GM13977 (cell line): ENCODE measurements at regions not wholly inside any gene's neighbourhood (a gene's known extent, or its start where the extent isn't known, plus 50 kb on each side); places are given as distances from the start of the nearest gene placed in this dataset.

Experiments
- DNase-seq: peaks from one replicate; pipeline ENCODE4 v3.0.0; 2012; ENCODE audit warnings: low spot score
- in situ Hi-C: fragments of 300-500 bp; cut with MboI; formaldehyde crosslinking; loops from one replicate; pipeline ENCODE4 v1.12.0; 2022; ENCODE audit warnings: low sequenced_read_pairs, low pct_unique_long_range_greater_than_20kb, mixed read lengths, inconsistent platforms; ENCODE audit not compliant: unreplicated experiment
- TF ChIP-seq, protein P1 (sequence below): IDR thresholded peaks from 2 replicates; pipeline ENCODE4 v1.5.1; 2012; ENCODE audit warnings: mild to moderate bottlenecking, control low read depth; ENCODE audit not compliant: insufficient read depth; ENCODE audit errors: extremely low read depth, missing control alignments

DNA sequence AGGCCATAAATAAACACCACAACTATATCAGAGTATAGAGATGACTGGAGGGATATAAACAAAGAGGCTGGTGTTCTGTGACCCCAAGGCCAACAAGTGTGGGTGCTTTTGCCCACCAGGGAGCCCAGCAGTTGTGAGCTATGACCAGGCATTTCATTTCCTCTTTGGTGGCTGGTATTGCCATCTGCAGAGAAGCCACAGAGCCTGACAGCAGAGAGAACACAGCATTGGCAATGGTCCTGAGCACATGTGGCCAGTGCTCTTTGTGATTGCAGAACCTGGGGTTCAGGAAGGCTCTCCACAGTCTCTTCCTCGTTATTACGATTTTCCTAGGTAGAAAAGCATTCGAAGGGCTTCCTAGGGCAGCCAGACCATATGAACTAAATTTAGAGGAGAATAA is 112.3 kb downstream of the TM2D1 start:
- DNase-seq, result no peak
- in situ Hi-C loops, result no loop called here
- TF ChIP-seq, protein P1, sequence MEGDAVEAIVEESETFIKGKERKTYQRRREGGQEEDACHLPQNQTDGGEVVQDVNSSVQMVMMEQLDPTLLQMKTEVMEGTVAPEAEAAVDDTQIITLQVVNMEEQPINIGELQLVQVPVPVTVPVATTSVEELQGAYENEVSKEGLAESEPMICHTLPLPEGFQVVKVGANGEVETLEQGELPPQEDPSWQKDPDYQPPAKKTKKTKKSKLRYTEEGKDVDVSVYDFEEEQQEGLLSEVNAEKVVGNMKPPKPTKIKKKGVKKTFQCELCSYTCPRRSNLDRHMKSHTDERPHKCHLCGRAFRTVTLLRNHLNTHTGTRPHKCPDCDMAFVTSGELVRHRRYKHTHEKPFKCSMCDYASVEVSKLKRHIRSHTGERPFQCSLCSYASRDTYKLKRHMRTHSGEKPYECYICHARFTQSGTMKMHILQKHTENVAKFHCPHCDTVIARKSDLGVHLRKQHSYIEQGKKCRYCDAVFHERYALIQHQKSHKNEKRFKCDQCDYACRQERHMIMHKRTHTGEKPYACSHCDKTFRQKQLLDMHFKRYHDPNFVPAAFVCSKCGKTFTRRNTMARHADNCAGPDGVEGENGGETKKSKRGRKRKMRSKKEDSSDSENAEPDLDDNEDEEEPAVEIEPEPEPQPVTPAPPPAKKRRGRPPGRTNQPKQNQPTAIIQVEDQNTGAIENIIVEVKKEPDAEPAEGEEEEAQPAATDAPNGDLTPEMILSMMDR, result no peak

DNA sequence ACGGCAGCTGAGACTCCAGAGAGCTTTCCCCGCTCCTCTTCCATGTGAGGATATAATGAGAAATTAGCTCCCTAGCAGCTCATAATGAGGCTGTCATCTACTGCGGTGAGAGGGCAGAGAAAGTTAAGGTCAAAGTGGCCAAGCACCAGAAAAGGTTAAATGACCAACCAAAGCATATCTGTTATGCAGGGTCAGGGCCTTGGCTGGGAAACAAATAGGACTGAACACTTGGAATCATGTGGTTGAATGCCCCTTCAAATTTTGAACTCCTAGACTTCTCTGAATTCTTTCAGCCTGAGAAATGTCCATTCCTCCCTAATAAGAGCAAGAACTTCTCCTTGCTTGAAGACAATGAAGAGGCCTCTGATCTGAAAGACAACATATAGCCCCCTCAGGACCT is 115.9 kb downstream of the TM2D1 start:
- no peak for DNase-seq
- in situ Hi-C loops, result no loop called here
- TF ChIP-seq, protein P1, result no peak

DNA sequence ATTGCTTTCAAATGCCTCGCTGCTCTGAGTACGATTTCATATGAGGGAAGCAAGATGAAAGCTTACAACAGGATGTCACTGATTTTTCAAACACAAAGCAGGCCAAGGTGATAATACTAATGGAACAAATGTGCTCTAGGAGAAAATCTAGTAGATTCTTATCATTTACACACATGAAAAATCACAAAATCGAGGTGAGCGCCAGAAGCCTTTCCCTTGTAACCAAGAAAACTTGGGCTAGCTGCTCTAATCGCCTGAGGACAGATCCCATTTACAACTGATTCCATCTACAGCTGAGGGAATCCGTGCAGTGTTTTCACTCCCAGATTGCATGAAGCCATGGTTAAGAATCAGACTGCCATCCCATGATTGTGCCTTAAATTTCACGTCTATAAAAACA is 117.5 kb downstream of the TM2D1 start:
- in situ Hi-C loops, result no loop called here
- no peak for DNase-seq
- TF ChIP-seq, protein P1, result no peak

DNA sequence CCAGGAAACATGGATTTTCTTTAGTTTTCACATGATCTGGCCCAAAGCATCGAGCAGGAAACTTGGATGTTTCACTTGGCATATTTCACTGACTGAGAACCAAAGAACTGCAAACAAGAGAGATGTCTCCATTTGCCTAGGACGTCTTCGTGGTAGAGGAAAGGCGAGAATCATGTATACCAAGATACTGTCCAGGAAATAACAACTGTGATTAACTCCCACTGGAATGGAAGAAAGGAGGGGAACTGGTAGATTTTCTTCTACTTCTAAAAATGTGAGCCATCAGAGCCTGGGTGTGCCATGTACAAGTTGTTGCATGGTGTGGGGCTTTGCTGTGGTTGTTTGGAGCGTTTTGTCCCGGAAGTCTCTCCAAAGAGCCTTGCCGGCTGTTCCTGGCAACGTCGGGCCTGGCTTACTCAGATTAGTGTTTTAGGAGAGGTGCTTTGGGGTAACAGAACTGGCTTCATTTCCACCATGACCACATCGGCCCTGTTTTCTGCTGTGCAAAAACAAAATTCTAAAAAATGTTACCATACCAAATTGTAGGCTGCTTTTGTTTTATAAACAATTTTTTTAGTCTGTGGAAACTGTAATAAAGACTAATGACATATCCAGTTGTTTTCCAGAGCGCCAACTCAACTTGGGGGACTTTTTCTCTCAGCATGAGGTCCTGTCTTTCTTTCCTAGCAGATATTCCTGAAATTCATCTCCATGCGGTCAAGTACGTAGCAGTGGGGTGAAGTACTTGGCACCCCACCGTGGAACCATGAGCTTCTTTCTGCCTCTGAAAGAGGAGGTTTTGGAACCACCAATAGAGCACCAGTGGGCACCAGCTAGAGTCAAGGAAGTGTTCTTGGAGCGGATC is 118.3 kb downstream of the TM2D1 start:
- DNase-seq, result no peak
- TF ChIP-seq, protein P1, result no peak
- in situ Hi-C loops, result no loop called here

DNA sequence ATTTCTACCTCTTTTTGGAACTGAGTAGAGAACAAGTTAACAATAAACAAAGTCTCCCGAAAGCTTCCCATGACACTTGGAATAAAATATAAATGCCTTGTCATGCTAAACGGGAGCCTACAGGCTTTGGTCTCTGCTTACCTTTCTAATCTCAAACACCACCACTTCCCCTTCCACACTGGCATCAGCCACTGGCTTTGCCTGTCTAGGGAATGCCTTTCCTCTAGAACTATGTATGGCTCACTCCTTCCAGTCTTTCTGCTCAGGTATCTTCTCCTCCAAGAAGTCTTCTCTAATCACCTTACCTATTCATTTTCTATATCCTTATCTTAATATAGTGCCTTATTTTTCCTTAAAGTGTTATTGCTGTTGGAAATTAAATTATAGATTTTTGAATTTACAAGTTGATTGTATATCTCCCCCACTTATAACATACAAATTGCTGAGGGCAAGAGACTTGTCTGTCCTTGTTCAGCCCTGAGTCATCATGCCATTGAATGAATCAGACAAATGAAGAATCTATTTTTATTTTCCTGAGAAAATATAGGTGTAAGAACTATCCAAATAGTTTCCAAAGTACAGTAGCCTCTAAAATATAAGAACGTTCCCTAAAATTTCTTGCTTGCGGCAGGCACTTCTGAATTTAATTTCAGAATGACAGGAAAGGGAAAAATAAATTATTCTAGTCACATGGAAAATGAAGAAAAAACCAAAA is 119.2 kb downstream of the TM2D1 start:
- in situ Hi-C loops, result no loop called here
- TF ChIP-seq, protein P1, result no peak
- DNase-seq, result no peak

DNA sequence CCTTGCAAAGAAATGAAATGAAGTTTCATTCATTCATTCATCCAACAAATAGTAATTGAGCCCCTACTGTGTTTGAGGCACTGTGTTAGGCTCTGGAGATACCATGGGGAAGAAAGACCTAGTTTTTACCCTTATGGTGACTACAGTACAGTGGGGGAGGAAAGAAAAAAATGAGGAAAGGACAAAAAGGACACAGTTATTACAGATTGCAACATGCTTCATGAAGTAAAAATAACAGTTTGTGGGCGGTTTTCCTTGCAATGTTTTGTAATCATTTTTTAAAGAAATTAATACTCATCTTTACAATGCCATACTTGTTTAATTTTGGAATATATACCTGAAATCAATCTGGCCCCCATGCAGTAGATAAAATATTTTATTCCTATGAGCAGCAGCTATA is 120.3 kb downstream of the TM2D1 start:
- no peak for DNase-seq
- TF ChIP-seq, protein P1, result no peak
- in situ Hi-C loops, result no loop called here
